Naive B cell (primary cell): ENCODE measurements at regions not wholly inside any gene's neighbourhood (a gene's known extent, or its start where the extent isn't known, plus 50 kb on each side); places are given as distances from the start of the nearest gene placed in this dataset.
"Not testable (repeated sequence)": the region's sequence is repeated elsewhere in the genome, so short reads cannot be mapped to it uniquely, and the experiment has no call there.

ENCODE experiments used
- ATAC-seq, 2 donors: fragments of 150-1000 bp; cut with Tn5 transposase; 2 replicates each; pipeline ENCODE4 v1.10.0; 2021; ENCODE audit warnings: low read depth in 2 of 2, mild to moderate bottlenecking in 2 of 2, moderate library complexity in 2 of 2
- DNase-seq: peaks from one replicate; pipeline ENCODE4 v3.0.0; 2022
- H3K27ac Mint-ChIP-seq, 6 donors: one replicate each; pipeline ENCODE4 v1.8.0; 2020 to 2022; ENCODE audit warnings: mild to moderate bottlenecking in 6 of 6, mixed read lengths in 6 of 6, moderate library complexity in 5 of 6, inconsistent platforms in 2 of 6
- H3K27me3 Mint-ChIP-seq, 3 donors: one replicate each; pipeline ENCODE4 v1.8.0; 2021 to 2022; ENCODE audit warnings: mixed read lengths in 3 of 3, mild to moderate bottlenecking in 1 of 3
- H3K36me3 Mint-ChIP-seq, 2 donors: one replicate each; pipeline ENCODE4 v1.8.0; 2020 to 2022; ENCODE audit warnings: mixed read lengths in 2 of 2, inconsistent platforms in 1 of 2, mild to moderate bottlenecking in 1 of 2
- H3K4me1 Mint-ChIP-seq, 3 donors: one replicate each; pipeline ENCODE4 v1.8.0; 2020 to 2022; ENCODE audit warnings: mixed read lengths in 3 of 3, inconsistent platforms in 1 of 3, mild to moderate bottlenecking in 1 of 3, moderate library complexity in 1 of 3
- H3K4me3 Mint-ChIP-seq, 8 donors: one replicate each; pipeline ENCODE4 v1.8.0; 2020 to 2022; ENCODE audit warnings: mild to moderate bottlenecking in 8 of 8, mixed read lengths in 8 of 8, moderate library complexity in 8 of 8, inconsistent platforms in 2 of 8
- H3K9me3 Mint-ChIP-seq, 7 donors: one replicate each; pipeline ENCODE4 v1.8.0; 2020 to 2022; ENCODE audit warnings: mixed read lengths in 7 of 7, mild to moderate bottlenecking in 5 of 7, inconsistent platforms in 2 of 7, moderate library complexity in 1 of 7

DNA sequence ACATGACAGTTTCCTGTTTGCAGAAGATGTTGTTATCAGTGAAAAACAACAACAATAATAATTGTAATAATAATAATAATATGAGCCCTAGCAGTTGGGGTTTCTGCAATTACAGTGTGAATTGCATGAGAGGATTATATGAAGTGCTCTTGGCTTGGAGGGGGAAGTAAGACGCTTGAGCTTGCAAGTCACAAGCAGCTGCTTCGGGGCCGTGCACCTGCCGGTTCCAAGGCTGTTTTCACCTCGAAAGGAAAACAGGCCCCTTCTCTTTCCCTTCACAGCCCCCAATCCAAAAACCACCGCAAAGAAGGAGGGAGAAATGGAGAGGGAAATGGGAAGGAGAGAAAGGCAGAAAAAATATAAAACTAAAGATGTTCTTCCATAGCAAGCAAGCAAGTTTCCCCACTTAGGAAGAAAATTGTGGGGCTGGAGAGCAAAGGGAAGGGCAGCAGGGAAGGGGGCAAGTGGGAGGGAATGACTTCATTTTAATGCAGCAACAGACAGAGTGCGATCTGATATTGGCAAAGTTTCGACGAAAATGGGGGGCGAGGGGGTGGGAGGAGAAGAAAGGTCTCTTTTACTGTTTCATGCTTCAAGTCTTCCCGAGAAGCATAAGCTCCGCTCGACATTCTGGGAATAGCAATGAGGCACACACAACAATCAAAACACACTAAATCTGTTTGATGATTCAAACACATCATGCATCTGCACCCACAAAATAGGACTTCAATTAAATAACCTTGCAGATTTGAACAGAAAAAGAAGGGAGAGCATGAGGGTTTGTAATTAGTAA lies 284.2 kb upstream of the ATP11B start:
- H3K4me3 Mint-ChIP-seq = no peak overlapping the region
- no peak for ATAC-seq

DNA sequence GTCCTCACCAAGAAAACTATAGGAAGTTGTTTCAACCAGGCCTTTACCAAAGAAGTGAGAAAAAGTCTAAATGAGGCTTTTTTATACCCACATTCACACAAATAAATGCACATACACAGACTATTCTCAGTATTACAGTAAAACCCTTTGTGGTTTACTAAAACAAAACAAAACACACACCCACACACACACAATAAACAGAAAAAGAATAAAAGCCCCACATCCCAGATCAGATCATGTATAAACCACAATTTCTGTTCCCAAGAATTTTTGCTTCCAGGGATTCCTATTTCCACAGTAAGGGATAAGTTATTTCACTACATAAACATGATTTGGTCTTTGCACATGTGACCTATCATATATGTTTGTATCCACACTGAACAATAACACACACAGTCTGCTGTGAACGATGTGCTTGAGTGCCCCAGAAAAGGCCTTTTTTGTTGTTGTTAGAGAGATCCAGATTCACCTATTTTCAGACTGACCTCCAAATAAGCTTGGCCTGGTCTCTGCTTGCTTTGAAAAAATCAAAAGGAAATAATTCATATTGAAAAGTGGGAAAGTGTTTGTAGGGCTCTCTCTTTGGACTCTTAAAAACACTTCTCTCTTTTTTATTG lies 283.4 kb upstream of the ATP11B start:
- no peaks in the 10 kb centered on the region for H3K4me1 Mint-ChIP-seq
- H3K27me3 Mint-ChIP-seq = peaks cover 8 to 21% (median 10%) of the 10 kb centered on the region in 3 donors
- no peak overlapping the region for H3K4me3 Mint-ChIP-seq
- DNase-seq = no peak
- no peak for ATAC-seq
- peaks cover 0 to 9% (median 0%) of the 10 kb centered on the region in 7 donors for H3K9me3 Mint-ChIP-seq
- no peaks in the 10 kb centered on the region for H3K36me3 Mint-ChIP-seq
- H3K27ac Mint-ChIP-seq = peak overlapping the region in 1 of 6 donors; percentile 4

More for the DNA sequence above, 284.2 kb upstream of the ATP11B start:
- DNase-seq = no peak
- H3K27ac Mint-ChIP-seq = peak overlapping the region in 1 of 6 donors; percentile 39
- H3K4me1 Mint-ChIP-seq = no peaks in the 10 kb centered on the region
- H3K27me3 Mint-ChIP-seq = peaks cover 8 to 21% (median 10%) of the 10 kb centered on the region in 3 donors
- peaks cover 0 to 9% (median 0%) of the 10 kb centered on the region in 7 donors for H3K9me3 Mint-ChIP-seq
- no peaks in the 10 kb centered on the region for H3K36me3 Mint-ChIP-seq

DNA sequence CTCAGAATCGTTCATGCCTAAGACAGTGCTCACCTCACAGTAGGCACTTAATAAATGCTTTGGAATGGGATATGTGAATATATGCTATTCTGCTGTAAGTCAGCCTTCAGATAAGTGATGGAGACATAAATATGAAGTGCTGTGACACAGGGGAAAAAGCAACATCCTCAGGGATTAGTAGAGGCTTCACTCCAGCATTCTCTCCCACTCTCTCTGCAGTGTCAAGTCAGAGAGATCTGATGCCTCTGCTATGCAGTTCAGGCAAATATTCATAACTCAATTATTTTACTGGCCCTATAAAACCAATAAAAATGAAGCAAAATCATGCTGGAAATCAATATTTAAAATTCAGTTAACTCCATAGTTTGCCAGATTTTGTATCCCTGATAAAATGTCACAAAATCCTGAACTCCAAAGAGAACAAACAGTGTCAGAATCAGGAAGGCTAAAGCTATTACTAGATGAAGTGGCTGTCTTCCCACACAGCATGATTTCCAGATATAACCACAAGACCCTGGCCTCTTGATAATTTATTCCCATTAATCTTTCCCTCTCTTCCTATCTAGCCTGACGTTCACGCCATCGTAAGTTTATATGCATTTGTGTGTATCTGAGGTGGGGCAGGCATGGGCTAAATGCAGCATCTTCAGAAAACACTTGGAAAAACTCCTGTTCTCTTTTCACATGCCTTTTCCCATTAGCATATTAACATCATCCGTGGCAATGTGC lies 278.9 kb upstream of the ATP11B start:
- Mint-ChIP-seq H3K27ac (no peak overlapping the region), H3K9me3 (peaks cover 0 to 9% (median 0%) of the 10 kb centered on the region in 7 donors), H3K36me3 (no peaks in the 10 kb centered on the region), H3K27me3 (no peaks in the 10 kb centered on the region), H3K4me1 (no peaks in the 10 kb centered on the region), H3K4me3 (no peak overlapping the region)
- DNase-seq (no peak), ATAC-seq (no peak)

DNA sequence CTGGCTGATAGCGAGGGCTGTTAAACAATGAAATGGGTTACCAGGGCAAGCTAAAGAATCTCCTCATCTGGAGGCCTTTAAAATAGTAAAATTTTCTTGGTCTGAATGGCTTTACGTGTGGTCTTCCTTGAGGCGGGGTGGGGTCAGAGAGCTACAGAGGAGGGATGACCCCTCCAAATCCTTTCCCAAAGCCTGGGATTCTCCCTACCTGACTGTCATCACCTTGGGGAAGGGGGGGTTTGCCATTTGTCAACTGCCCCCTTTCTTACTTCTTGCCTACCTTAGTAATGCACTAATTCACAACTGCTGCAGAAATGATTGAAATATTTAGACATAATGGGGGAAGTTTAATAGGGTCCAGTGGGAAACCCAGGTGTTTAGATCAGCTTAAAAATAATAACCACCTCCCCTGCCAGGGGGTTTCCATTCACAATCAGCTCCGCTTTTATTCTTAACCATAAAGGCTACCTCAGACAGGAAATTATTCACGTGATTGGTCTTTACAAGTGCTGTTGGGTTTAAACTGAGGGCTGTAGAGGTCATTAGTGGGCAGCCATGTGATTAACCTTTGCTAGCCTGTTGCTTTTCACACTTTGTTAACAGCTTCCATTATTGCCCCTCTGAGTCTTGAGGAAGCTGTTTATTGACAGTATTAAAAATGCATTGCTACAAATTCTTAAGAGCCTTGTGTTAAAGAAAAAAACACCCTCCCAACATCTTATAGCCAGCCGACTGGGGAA lies 276.5 kb upstream of the ATP11B start:
- Mint-ChIP-seq H3K36me3 (no peaks in the 10 kb centered on the region), H3K27ac (no peak overlapping the region), H3K27me3 (no peaks in the 10 kb centered on the region), H3K4me1 (no peaks in the 10 kb centered on the region), H3K4me3 (no peak overlapping the region), H3K9me3 (peaks cover 0 to 9% (median 0%) of the 10 kb centered on the region in 7 donors)
- ATAC-seq = no peak
- no peak for DNase-seq

DNA sequence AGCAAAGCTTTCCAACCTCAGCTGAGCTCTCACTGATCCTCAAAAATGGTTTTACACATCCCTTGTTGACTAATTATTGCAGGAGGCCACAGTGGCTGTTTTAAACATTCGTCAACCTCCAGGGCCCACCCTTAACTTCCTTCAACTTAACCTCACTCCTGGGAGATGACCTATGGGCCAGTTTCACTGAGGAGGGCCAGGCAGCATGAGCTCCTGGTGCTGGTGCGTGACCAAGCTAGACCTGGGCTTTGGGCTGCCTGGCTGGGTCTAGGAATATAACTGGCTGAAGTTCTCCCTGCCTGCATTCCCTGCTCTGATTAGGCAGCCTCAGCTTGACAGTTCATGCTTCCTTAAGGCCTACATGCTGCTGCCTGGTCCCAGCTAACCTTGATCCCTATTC lies 273.7 kb upstream of the ATP11B start:
- no peak overlapping the region for H3K27ac Mint-ChIP-seq
- no peak for DNase-seq
- ATAC-seq = no peak

DNA sequence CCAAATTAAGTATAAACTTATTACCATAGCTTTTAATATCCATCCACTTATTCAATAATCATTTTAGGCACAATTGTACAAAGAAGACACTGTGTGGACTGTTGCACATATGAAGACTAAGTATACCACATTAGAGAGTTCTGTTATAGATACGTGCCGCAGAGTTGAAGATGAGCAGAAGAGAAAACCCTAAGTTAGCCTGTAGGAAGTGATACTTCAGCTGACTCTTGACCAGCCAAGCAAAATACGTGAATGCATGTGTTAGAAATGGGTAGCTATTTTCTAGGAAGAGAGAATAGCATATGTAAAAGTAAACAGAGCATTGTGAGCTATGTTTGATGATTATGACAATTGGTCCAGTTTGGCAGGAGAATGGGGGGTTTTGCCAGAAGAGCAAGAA lies 272.0 kb upstream of the ATP11B start:
- Mint-ChIP-seq H3K27me3 (peaks cover 0 to 6% (median 0%) of the 10 kb centered on the region in 3 donors), H3K36me3 (no peaks in the 10 kb centered on the region), H3K4me1 (no peaks in the 10 kb centered on the region), H3K27ac (no peak overlapping the region), H3K4me3 (no peak overlapping the region), H3K9me3 (peaks cover 0 to 6% (median 0%) of the 10 kb centered on the region in 7 donors)
- ATAC-seq (no peak), DNase-seq (no peak)

More for the DNA sequence above, 273.7 kb upstream of the ATP11B start:
- Mint-ChIP-seq H3K4me1 (no peaks in the 10 kb centered on the region), H3K36me3 (no peaks in the 10 kb centered on the region), H3K4me3 (no peak overlapping the region), H3K27me3 (no peaks in the 10 kb centered on the region), H3K9me3 (peaks cover 0 to 6% (median 0%) of the 10 kb centered on the region in 7 donors)

DNA sequence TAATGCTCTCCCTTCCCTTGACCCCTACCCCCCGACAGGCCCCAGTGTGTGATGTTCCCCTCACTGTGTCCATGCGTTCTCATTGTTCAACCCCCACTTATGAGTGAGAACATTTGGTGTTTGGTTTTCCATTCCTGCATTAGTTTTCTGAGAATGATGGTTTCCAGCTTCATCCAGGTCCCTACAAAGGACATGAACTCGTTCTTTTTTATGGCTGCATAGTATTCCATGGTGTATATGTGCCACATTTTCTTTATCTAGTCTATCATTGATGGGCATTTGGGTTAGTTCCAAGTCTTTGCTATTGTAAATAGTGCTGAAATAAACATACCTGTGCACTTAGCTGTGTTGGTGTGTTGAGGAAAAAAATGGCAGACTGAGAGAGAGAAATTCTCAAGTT lies 269.9 kb upstream of the ATP11B start:
- not testable (repeated sequence) for H3K9me3 Mint-ChIP-seq, H3K36me3 Mint-ChIP-seq, ATAC-seq, H3K4me1 Mint-ChIP-seq, H3K4me3 Mint-ChIP-seq, DNase-seq
- Mint-ChIP-seq H3K27me3 (peaks cover 0 to 13% (median 0%) of the 10 kb centered on the region in 3 donors), H3K27ac (peak overlapping the region in 1 of 6 donors; percentile 21)

DNA sequence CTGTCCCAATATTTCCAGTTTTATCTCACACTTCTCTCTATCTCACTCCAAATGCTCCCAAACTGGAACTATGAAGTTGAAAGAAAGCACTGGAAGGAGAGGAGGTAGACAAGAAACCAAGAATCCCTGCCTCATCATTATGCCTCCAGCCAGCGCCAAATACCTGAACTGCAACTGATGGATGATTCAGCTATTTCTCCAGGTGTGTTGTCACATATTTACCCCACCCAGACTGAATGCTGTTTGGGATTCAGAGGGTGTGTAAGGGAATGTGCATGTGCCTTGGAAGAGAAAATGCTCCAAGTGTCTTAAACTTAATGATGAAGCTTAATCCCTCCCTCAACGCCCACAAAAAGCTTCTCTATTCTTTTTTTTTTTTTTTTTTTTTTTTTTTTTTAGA lies 269.5 kb upstream of the ATP11B start:
- Mint-ChIP-seq H3K36me3 (no peaks in the 10 kb centered on the region), H3K27ac (no peak overlapping the region), H3K9me3 (peaks cover 0 to 6% (median 0%) of the 10 kb centered on the region in 7 donors), H3K27me3 (peaks cover 0 to 13% (median 0%) of the 10 kb centered on the region in 3 donors), H3K4me3 (no peak overlapping the region), H3K4me1 (no peaks in the 10 kb centered on the region)
- ATAC-seq (no peak), DNase-seq (no peak)

DNA sequence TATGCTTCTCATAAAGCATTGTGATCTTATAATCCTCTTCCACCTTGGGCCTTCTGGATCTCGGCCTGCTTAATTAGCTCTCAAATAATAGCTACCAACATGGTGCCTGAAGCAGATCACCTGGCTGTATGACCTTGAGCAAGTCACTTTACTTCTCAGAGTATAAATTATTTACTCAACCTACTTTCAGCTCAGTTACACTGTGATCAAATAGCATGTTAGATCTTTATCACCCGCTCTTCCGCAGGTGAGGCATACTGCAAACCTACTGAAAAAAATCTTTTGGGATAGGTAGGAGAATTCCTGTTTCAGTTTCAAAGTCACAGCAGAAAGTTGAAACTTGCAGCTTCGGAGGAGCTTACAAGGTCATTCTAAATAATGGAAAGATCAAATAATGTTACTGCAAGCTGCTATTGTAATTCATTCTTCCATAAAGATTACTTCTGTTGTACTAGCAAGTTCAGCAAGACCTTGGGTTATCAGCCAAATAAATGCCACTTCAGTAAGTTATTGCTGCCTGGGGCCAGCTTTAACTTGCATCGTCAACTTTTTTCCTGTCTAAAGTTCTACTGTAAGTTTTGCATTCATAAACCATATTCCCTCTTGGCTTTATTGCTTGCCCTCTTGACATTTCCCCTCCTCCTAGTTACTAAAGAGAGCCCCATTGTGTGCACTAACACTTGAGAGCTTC lies 268.4 kb upstream of the ATP11B start:
- H3K9me3 Mint-ChIP-seq = peaks cover 0 to 6% (median 0%) of the 10 kb centered on the region in 7 donors
- H3K27ac Mint-ChIP-seq = no peak overlapping the region
- H3K4me1 Mint-ChIP-seq = no peaks in the 10 kb centered on the region
- H3K27me3 Mint-ChIP-seq = peaks cover 0 to 13% (median 0%) of the 10 kb centered on the region in 3 donors
- no peaks in the 10 kb centered on the region for H3K36me3 Mint-ChIP-seq
- DNase-seq (no peak), ATAC-seq (no peak)
- no peak overlapping the region for H3K4me3 Mint-ChIP-seq

DNA sequence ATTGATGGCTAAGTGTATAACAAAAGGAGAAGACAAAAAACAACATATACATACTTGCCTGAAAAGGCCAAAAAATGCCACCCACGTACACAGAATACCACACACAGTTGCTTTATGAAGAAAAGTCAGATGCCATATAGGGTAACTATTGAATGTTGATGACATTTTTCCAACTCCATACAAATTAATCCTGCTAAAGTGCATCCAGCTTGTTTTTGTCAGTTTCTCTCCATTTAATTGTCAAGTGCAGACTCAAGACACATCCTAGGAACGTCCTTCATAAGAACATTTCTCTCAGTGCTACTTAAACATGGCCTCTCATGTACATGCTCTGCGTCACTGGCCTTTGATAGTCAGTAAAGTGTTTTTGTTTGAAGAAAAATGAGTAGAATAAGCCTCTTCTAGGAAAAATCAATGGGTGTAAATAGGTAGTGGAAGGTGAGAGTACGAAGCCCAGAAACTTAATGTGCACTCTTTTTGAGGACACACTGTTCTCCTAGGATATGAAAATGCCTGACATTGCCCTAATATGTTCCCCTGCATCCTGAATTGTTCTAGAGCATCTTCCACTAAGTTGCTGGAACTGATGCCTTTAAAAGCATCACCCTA lies 267.4 kb upstream of the ATP11B start:
- Mint-ChIP-seq H3K4me3 (no peak overlapping the region), H3K27me3 (peaks cover 0 to 13% (median 0%) of the 10 kb centered on the region in 3 donors), H3K27ac (no peak overlapping the region), H3K36me3 (no peaks in the 10 kb centered on the region), H3K4me1 (no peaks in the 10 kb centered on the region), H3K9me3 (peaks cover 0 to 6% (median 0%) of the 10 kb centered on the region in 7 donors)
- DNase-seq = no peak
- no peak for ATAC-seq

DNA sequence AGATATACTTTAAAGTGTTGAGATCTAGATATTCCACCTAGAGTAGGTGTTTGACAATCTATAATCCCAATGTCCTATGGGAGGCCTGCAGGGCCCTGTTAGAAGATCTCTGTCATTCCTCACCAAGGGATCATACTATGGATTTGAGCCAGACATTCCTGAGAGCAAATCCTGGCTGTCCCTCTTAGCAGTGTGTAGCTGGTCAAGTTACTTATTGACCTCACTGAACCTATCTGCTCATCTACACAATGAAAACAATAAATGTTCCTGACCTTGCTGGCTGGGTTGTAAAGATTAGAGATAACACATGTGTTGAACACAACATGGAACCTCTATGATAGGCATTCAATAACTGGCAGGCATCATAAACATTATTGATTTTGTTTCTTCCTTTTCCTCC lies 265.6 kb upstream of the ATP11B start:
- Mint-ChIP-seq H3K4me1 (no peaks in the 10 kb centered on the region), H3K27me3 (peaks cover 0 to 13% (median 0%) of the 10 kb centered on the region in 3 donors), H3K9me3 (peaks cover 0 to 5% (median 0%) of the 10 kb centered on the region in 7 donors), H3K27ac (no peak overlapping the region), H3K4me3 (no peak overlapping the region), H3K36me3 (no peaks in the 10 kb centered on the region)
- no peak for DNase-seq
- no peak for ATAC-seq

DNA sequence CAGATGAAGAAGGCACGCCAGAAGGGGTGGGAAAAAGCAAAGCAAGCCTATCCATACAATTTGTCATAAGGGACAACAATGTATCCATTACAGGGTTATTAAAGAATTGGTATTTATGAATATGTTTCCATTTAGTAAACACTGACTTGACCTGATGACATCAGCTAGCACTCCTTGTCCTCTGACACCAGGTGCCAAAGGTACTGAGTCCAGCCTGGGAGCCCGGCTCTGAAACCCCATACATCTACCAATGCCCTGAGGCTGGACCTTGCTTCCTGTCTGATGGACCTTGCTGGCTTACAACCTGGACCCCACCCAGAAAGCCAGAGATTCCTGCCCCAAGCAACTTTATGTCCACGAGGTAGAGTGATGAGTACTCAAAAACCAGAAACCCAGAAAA lies 263.0 kb upstream of the ATP11B start:
- peaks cover 0 to 16% (median 0%) of the 10 kb centered on the region in 3 donors for H3K27me3 Mint-ChIP-seq
- ATAC-seq = no peak

More for the DNA sequence above, 263.0 kb upstream of the ATP11B start:
- Mint-ChIP-seq H3K9me3 (peaks cover 2 to 11% (median 5%) of the 10 kb centered on the region in 7 donors), H3K4me3 (no peak overlapping the region), H3K36me3 (no peaks in the 10 kb centered on the region), H3K4me1 (no peaks in the 10 kb centered on the region), H3K27ac (no peak overlapping the region)
- DNase-seq = no peak
